ENCODE measurements at regions not wholly inside any gene's neighbourhood (a gene's known extent, or its start where the extent isn't known, plus 50 kb on each side); places are given as distances from the start of the nearest gene placed in this dataset.

DNA sequence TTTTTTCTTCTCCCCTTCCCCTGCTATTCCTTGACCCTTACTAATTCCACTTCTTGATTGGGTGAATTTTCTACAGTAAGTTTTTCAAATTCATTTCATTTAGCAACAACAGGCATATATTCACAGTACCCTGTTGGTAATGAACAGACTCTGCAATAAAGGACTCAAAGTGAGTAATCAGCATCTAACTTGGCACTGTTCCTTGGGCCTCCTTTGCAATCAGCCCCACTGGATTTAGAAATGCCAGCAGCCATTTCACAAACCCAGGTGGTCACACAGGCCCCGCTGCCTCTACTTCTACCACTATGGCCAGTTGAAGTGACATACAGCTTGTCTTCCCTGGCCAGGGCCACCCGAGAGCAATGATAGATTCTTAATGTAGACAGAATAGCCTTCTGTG lies 113.8 kb downstream of the CYB561 start:
- no peak for TF ChIP-seq POLR2A (IDR thresholded peaks at IDR 0.05)
- TF ChIP-seq, protein P1, sequence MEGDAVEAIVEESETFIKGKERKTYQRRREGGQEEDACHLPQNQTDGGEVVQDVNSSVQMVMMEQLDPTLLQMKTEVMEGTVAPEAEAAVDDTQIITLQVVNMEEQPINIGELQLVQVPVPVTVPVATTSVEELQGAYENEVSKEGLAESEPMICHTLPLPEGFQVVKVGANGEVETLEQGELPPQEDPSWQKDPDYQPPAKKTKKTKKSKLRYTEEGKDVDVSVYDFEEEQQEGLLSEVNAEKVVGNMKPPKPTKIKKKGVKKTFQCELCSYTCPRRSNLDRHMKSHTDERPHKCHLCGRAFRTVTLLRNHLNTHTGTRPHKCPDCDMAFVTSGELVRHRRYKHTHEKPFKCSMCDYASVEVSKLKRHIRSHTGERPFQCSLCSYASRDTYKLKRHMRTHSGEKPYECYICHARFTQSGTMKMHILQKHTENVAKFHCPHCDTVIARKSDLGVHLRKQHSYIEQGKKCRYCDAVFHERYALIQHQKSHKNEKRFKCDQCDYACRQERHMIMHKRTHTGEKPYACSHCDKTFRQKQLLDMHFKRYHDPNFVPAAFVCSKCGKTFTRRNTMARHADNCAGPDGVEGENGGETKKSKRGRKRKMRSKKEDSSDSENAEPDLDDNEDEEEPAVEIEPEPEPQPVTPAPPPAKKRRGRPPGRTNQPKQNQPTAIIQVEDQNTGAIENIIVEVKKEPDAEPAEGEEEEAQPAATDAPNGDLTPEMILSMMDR (IDR thresholded peaks at IDR 0.05) = no peak

All from uterus (tissue), 2 donors.